Fibroblast of peridontal ligament (primary cell): ENCODE measurements at regions not wholly inside any gene's neighbourhood (a gene's known extent, or its start where the extent isn't known, plus 50 kb on each side); places are given as distances from the start of the nearest gene placed in this dataset.

ENCODE experiments used
- DNase-seq: peaks from one replicate; pipeline ENCODE4 v3.0.0-alpha.2; 2010; ENCODE audit errors: extremely low read depth

- no peak for DNase-seq
Observed at GRCh38 chr2:62565309-62565908, 59.4 kb upstream of the TMEM17 start.

- no peak for DNase-seq
Observed at GRCh38 chr2:62564380-62565137, 58.6 kb upstream of the TMEM17 start.

- no peak for DNase-seq
Observed at GRCh38 chr2:62561586-62561985, 55.6 kb upstream of the TMEM17 start.

GRCh38 chr2:62559582-62559981 lies 53.6 kb upstream of the TMEM17 start:
- DNase-seq: no peak

GRCh38 chr2:62558743-62559142 lies 52.7 kb upstream of the TMEM17 start:
- DNase-seq: no peak

GRCh38 chr2:62556086-62556485 lies 50.1 kb upstream of the TMEM17 start:
- no peak for DNase-seq
